ENCODE measurements at regions not wholly inside any gene's neighbourhood (a gene's known extent, or its start where the extent isn't known, plus 50 kb on each side); places are given as distances from the start of the nearest gene placed in this dataset.
A peak's percentile ranks its signal among the peaks of the same experiment; 100 is the strongest.

DNA sequence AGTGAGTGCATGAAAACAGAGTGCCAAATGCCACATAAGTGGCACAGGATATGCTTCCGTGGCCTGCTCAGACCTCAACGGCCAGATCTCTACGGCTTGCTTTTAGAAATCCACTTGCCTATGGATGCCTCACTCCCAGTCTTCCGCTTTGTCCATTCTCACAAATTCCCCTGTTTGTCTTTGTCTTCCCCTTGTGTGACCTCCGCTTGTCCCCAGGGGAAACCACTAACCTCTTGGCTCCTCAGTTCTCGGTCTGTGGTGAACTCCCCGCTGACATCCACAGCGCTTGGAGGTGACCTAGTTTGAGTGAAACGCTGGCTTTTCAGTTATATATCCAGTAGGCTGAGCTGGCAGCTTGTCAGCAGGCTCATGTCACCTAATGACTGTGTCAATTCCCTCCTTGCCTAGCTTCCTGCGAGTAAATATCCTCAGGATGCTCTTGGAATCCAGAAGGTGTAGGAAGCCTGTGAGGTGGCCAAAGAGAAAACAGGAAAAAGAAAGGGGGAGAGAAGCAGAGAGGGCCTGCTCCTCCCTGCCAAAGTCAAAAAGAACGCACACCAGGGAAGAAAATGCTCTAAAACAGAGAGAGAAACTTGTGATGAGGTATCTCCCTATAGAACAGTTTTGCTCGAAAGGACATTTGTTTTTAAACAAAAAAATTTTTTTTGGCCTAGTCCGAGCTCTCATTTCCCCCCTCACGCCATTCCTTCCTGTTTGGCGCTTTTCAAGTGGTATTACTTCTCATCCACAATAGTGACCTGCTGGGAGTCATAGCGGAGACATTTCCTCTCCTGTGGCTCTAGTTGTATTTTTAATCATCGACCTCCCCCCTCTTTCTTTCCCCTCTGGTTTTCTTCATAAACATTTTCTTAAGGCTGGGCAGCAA, 101.6 kb upstream of the SPRY4 start:
- TF ChIP-seq, protein P1, sequence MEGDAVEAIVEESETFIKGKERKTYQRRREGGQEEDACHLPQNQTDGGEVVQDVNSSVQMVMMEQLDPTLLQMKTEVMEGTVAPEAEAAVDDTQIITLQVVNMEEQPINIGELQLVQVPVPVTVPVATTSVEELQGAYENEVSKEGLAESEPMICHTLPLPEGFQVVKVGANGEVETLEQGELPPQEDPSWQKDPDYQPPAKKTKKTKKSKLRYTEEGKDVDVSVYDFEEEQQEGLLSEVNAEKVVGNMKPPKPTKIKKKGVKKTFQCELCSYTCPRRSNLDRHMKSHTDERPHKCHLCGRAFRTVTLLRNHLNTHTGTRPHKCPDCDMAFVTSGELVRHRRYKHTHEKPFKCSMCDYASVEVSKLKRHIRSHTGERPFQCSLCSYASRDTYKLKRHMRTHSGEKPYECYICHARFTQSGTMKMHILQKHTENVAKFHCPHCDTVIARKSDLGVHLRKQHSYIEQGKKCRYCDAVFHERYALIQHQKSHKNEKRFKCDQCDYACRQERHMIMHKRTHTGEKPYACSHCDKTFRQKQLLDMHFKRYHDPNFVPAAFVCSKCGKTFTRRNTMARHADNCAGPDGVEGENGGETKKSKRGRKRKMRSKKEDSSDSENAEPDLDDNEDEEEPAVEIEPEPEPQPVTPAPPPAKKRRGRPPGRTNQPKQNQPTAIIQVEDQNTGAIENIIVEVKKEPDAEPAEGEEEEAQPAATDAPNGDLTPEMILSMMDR (IDR thresholded peaks at IDR 0.05; ENCODE audit: unreplicated experiment) = no peak
- Mint-ChIP-seq H3K36me3 (ENCODE audit: insufficient read depth) (no peaks in the 10 kb centered on the region), H3K4me3 (ENCODE audit: low read depth) (no peak overlapping the region), H3K9me3 (ENCODE audit: low read depth) (no peaks in the 10 kb centered on the region), H3K27ac (no peak overlapping the region), H3K27me3 (no peaks in the 10 kb centered on the region), H3K4me1 (ENCODE audit: low read depth) (peaks cover 1% of the 10 kb centered on the region)
- DNase-seq (ENCODE audit: low spot score, unreplicated experiment) = no peak

DNA sequence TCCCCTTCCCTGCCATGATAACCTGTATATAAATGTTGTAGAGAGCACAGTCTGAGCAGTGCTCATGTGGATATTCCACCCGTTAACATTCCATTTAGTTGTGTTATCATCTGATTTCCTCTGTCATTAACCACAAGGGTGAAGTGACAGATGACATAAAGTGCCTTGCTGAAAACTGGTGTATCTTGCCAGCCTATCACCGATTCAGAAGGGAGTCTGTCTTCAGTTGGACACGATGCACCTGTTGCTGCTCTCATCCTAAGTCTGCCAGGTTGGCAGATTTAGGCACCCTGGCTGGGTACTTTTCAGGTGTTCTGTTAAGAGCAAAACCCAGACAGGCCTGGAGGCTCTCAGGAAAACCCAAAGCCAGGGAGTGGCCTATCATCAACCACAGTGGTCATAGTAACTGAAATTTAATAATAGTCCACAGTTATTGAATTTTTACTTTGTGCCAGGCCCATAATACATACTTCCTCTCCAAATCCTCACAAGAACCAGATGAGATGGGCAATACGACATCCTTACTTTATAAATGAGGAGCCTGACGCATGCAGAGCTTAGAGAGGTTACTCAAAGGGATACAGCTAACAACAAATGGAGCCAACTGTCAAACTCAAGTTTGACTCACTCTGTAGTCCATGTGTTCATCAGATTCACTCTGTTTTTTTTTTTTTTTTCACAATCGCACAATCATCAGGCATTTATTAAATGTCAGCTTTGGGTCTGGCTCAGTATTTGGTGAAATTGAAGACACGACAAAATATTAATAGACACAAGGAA, 100.7 kb upstream of the SPRY4 start:
- no peaks in the 10 kb centered on the region for H3K9me3 Mint-ChIP-seq (ENCODE audit: low read depth)
- H3K36me3 Mint-ChIP-seq (ENCODE audit: insufficient read depth) = no peaks in the 10 kb centered on the region
- H3K4me1 Mint-ChIP-seq (ENCODE audit: low read depth) = peaks cover 10% of the 10 kb centered on the region
- TF ChIP-seq, protein P1 (IDR thresholded peaks at IDR 0.05; ENCODE audit: unreplicated experiment) = no peak
- H3K27ac Mint-ChIP-seq = no peak overlapping the region
- DNase-seq (ENCODE audit: low spot score, unreplicated experiment) = no peak
- no peaks in the 10 kb centered on the region for H3K27me3 Mint-ChIP-seq
- H3K4me3 Mint-ChIP-seq (ENCODE audit: low read depth) = no peak overlapping the region

DNA sequence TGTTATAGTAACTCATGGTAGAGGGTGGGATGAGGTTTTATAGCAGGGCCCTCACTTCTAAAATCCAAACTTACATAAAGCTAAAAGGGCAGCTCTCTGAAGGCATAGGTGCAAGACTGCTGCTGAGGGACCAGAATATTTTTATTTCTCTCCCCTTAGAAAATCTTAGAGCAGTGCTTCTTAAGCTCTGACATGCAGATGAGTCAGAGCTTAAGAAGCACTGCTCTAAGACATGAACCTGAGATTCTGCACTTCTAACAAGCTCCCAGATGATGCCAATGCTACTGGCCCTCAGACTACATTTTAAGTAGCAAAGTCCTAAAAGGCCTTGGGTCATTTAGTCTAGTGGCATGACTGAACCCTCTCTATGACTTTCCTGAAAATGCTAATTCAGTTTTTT, 97.6 kb upstream of the SPRY4 start:
- TF ChIP-seq, protein P1 (IDR thresholded peaks at IDR 0.05; ENCODE audit: unreplicated experiment) = no peak

DNA sequence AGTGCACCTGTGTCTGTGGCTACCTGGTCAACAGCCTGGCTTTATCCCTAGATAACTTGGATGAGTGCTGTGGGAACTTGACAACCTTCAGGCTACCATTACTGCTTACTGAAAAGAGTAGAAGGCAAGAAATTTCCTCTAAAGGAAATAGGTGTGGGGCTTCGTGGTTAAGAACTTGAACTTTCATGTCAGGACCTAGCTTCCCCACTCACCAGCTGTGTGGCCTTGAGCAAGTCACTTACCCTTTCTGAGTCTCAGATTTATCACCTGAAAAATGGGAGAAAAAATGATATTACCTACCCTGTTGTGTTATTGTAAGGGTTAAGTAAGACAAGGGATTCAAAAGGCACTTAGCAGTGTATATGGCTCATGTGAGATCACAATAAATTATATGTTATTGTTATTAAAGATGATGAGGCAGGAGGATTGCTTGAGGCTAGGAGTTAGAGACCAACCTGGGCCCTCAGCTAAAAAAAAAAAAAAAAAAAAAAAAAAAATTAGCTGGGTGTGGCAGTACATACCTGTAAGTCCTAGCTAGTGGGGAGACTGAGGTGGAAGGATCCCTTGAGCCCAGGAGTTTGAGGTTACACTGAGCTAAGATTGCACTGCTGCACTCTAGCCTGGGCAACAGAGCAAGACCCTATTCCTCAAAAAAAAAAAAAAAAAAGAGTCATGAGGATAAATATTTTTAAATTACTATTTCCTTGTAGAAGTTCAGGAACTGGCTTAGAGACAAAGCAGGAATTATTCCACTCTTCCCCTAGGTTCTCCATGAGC, 97.0 kb upstream of the SPRY4 start:
- H3K36me3 Mint-ChIP-seq (ENCODE audit: insufficient read depth) = no peaks in the 10 kb centered on the region
- H3K9me3 Mint-ChIP-seq (ENCODE audit: low read depth) = no peaks in the 10 kb centered on the region
- peaks cover 12% of the 10 kb centered on the region for H3K4me1 Mint-ChIP-seq (ENCODE audit: low read depth)
- H3K27ac Mint-ChIP-seq = no peak overlapping the region
- no peaks in the 10 kb centered on the region for H3K27me3 Mint-ChIP-seq
- TF ChIP-seq, protein P1 (IDR thresholded peaks at IDR 0.05; ENCODE audit: unreplicated experiment) = no peak
- DNase-seq (ENCODE audit: low spot score, unreplicated experiment) = no peak
- no peak overlapping the region for H3K4me3 Mint-ChIP-seq (ENCODE audit: low read depth)

More for the DNA sequence above, 97.6 kb upstream of the SPRY4 start:
- H3K9me3 Mint-ChIP-seq (ENCODE audit: low read depth) = no peaks in the 10 kb centered on the region
- no peaks in the 10 kb centered on the region for H3K36me3 Mint-ChIP-seq (ENCODE audit: insufficient read depth)
- H3K27ac Mint-ChIP-seq = no peak overlapping the region
- peaks cover 12% of the 10 kb centered on the region for H3K4me1 Mint-ChIP-seq (ENCODE audit: low read depth)
- no peaks in the 10 kb centered on the region for H3K27me3 Mint-ChIP-seq
- H3K4me3 Mint-ChIP-seq (ENCODE audit: low read depth) = no peak overlapping the region
- no peak for DNase-seq (ENCODE audit: low spot score, unreplicated experiment)

DNA sequence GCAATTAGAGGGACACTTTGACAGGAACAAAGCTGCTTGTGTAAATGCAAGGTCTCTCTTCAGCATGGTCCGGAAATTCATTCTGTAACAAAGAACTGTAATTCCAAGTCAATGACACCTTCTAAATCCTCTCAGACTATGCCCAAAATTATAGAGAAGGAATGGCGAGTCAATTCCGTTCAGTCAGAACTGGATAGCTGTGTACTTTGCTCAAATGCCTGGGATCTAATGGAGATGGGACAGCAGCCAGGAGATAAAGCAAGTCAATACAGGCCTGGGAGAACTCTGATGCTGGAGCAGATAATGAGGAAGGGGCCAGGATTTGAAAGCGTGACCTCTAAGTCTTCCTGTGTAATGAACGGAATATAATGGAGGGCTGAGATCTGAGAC, 96.4 kb upstream of the SPRY4 start:
- Mint-ChIP-seq H3K27me3 (no peaks in the 10 kb centered on the region), H3K4me1 (ENCODE audit: low read depth) (peaks cover 12% of the 10 kb centered on the region), H3K9me3 (ENCODE audit: low read depth) (no peaks in the 10 kb centered on the region), H3K27ac (peak overlapping the region; percentile 34), H3K4me3 (ENCODE audit: low read depth) (no peak overlapping the region), H3K36me3 (ENCODE audit: insufficient read depth) (no peaks in the 10 kb centered on the region)
- TF ChIP-seq, protein P1 (IDR thresholded peaks at IDR 0.05; ENCODE audit: unreplicated experiment) = no peak
- DNase-seq (ENCODE audit: low spot score, unreplicated experiment) = no peak

All from progenitor cell of endocrine pancreas (in vitro differentiated cells).